ENCODE measurements at regions not wholly inside any gene's neighbourhood (a gene's known extent, or its start where the extent isn't known, plus 50 kb on each side); places are given as distances from the start of the nearest gene placed in this dataset.

DNA sequence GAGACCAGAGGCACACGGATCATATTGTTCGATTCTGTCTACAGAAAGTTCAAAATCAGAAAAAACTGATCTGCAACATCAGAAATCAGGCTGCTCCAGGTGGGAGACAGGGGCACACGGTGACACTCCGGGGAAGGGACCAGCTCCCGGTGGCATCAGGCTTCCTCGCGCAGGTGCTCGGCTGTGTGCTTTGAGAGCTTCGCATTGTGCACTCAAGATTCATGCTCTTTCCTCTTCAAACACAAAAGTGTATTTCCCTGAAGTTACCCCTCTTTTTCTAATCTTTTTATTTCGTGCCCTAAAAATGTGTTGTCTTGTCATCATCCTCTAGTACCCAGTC lies 108.1 kb downstream of the DLL1 start:
- H3K27me3 ChIP-seq: peaks cover 11% of the 10 kb centered on the region
- H3K4me1 ChIP-seq: no peaks in the 10 kb centered on the region
- H3K4me3 ChIP-seq: no peak overlapping the region
- no peaks in the 10 kb centered on the region for H3K36me3 ChIP-seq
- H3K9me3 ChIP-seq: no peaks in the 10 kb centered on the region
- no peak for ATAC-seq
- H3K27ac ChIP-seq: no peak overlapping the region
- TF ChIP-seq POLR2AphosphoS5 (IDR thresholded peaks at IDR 0.05) (no peak), POLR2A (IDR thresholded peaks at IDR 0.05) (no peak), EP300 (IDR thresholded peaks at IDR 0.05) (no peak)
- TF ChIP-seq, protein P1, sequence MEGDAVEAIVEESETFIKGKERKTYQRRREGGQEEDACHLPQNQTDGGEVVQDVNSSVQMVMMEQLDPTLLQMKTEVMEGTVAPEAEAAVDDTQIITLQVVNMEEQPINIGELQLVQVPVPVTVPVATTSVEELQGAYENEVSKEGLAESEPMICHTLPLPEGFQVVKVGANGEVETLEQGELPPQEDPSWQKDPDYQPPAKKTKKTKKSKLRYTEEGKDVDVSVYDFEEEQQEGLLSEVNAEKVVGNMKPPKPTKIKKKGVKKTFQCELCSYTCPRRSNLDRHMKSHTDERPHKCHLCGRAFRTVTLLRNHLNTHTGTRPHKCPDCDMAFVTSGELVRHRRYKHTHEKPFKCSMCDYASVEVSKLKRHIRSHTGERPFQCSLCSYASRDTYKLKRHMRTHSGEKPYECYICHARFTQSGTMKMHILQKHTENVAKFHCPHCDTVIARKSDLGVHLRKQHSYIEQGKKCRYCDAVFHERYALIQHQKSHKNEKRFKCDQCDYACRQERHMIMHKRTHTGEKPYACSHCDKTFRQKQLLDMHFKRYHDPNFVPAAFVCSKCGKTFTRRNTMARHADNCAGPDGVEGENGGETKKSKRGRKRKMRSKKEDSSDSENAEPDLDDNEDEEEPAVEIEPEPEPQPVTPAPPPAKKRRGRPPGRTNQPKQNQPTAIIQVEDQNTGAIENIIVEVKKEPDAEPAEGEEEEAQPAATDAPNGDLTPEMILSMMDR (IDR thresholded peaks at IDR 0.05): no peak
- WGBS, 2 donors (ENCODE audit: low coverage in 1 of 2): 82 to 83% methylated on average over 4 to 10 of the region's 10 CpGs

DNA sequence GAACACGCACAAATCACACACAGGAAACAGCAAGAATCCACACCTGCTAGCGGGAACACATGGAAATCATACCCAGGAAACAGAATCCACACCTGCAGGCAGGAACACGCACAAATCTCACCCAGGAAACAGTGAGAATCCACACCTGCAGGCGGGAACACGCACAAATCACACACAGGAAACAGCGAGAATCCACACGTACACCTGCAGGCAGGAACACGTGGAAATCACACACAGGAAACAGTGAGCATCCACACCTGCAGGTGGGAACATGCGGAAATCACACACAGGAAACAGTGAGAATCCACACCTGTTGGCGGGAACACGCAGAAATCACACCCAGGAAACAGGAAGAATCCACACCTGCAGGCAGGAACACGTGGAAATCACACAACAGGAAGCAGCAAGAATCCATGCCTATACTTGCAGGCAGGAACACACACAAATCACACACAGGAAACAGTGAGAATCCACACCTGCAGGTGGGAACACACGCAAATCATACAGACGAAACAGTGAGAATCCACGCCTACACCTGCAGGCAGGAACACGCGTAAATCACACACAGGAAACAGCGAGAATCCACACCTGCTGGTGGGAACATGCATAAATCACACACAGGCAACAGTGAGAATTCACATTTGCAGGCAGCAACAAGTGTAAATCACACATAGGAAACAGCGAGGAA lies 108.6 kb downstream of the DLL1 start:
- H3K27me3 ChIP-seq: peaks cover 11% of the 10 kb centered on the region
- no peak overlapping the region for H3K27ac ChIP-seq
- WGBS, 2 donors (ENCODE audit: low coverage in 1 of 2): 66 to 67% methylated on average over 9 to 17 of the region's 19 CpGs
- no peaks in the 10 kb centered on the region for H3K36me3 ChIP-seq
- no peaks in the 10 kb centered on the region for H3K4me1 ChIP-seq
- TF ChIP-seq POLR2A (IDR thresholded peaks at IDR 0.05) (no peak), POLR2AphosphoS5 (IDR thresholded peaks at IDR 0.05) (no peak), EP300 (IDR thresholded peaks at IDR 0.05) (no peak)
- TF ChIP-seq, protein P1 (IDR thresholded peaks at IDR 0.05): no peak
- H3K4me3 ChIP-seq: no peak overlapping the region
- no peak for ATAC-seq
- H3K9me3 ChIP-seq: no peaks in the 10 kb centered on the region

DNA sequence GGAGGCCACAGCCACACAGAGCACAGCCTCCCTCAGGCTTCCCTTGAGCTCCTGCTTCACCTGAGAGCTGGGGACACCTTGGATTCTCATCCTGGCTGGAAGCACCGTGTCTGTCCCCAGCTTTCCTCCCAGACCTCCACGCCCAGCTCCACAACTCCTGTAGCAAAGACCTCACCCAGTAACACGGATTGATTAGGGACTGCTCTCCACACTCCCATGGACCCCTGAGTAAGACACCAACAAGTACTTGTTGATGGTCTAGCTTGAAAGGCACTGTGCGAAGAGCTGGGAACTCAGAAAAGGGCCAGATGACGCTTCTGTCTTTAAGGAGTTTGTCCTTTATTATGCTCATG lies 109.6 kb downstream of the DLL1 start:
- Histone ChIP-seq H3K4me3 (no peak overlapping the region), H3K4me1 (no peaks in the 10 kb centered on the region), H3K27me3 (peaks cover 11% of the 10 kb centered on the region), H3K27ac (no peak overlapping the region), H3K9me3 (no peaks in the 10 kb centered on the region), H3K36me3 (no peaks in the 10 kb centered on the region)
- 82 to 100% methylated on average over 3 to 5 of the region's 5 CpGs for WGBS, 2 donors (ENCODE audit: low coverage in 1 of 2)
- TF ChIP-seq POLR2AphosphoS5 (IDR thresholded peaks at IDR 0.05) (no peak), EP300 (IDR thresholded peaks at IDR 0.05) (no peak), POLR2A (IDR thresholded peaks at IDR 0.05) (no peak)
- TF ChIP-seq, protein P1 (IDR thresholded peaks at IDR 0.05): no peak
- no peak for ATAC-seq

DNA sequence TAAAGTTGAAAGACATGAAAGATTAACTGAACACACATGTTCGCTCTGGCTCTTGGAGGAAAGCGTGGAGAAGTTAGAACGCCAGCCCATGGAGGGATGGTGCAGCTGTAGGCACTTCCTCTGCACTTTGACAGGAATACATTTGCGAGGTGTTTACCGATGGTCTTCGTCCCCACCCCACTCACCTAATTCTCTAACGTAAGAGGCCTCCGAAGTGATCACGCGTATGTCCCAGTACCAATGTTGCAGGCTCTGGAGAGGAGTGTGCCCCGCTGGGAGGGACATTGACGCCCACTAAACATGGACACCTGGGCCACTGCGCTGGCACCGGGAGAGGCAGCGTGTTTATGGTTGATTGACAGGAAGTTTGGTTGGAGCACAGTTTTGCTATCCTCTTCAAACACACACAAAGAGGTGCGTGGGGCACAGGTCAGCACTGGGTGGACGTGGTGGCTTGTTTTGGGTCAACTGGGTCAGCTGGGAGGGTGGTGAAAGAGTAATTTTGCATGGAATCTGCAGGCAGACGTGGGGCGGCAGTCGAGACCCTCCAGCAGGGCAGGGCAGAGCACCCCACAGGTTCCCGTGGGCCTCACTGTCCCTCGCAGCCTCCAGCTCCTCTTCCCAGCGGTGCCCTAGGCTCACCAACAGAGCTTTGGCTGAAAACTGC lies 110.1 kb downstream of the DLL1 start:
- Histone ChIP-seq H3K9me3 (no peaks in the 10 kb centered on the region), H3K27me3 (peaks cover 11% of the 10 kb centered on the region), H3K36me3 (no peaks in the 10 kb centered on the region), H3K4me3 (no peak overlapping the region), H3K4me1 (no peaks in the 10 kb centered on the region), H3K27ac (no peak overlapping the region)
- 83 to 86% methylated on average over 7 to 14 of the region's 23 CpGs for WGBS, 2 donors (ENCODE audit: low coverage in 1 of 2)
- TF ChIP-seq POLR2A (IDR thresholded peaks at IDR 0.05): no peak
- TF ChIP-seq, protein P1 (IDR thresholded peaks at IDR 0.05): no peak
- no peak for TF ChIP-seq EP300 (IDR thresholded peaks at IDR 0.05)
- no peak for TF ChIP-seq POLR2AphosphoS5 (IDR thresholded peaks at IDR 0.05)
- ATAC-seq: no peak

Measured in gastroesophageal sphincter (tissue), 4 donors.